ENCODE measurements at regions not wholly inside any gene's neighbourhood (a gene's known extent, or its start where the extent isn't known, plus 50 kb on each side); places are given as distances from the start of the nearest gene placed in this dataset.

- no peak for TF ChIP-seq EP300 (IDR thresholded peaks at IDR 0.05; ENCODE audit: borderline replicate concordance)
Measured at GRCh38 chr5:180438785-180439780, 55.1 kb upstream of the CNOT6 start.

GRCh38 chr5:180439911-180440769, 54.0 kb upstream of the CNOT6 start:
- no peak for TF ChIP-seq CEBPB (IDR thresholded peaks at IDR 0.05)
- TF ChIP-seq EGR1 (IDR thresholded peaks at IDR 0.05), result no peak
- TF ChIP-seq TEAD4 (IDR thresholded peaks at IDR 0.05), result no peak
- TF ChIP-seq REST (IDR thresholded peaks at IDR 0.05; ENCODE audit: low read depth), result no peak
- TF ChIP-seq CREB1 (IDR thresholded peaks at IDR 0.05; ENCODE audit: low read depth), result no peak
- TF ChIP-seq RAD21 (IDR thresholded peaks at IDR 0.05; ENCODE audit: low read depth), result no peak
- no peak for TF ChIP-seq ZBTB7A (IDR thresholded peaks at IDR 0.05; ENCODE audit: low read depth)
- no peak for TF ChIP-seq TAF1 (IDR thresholded peaks at IDR 0.05; ENCODE audit: low read depth)
- no peak for TF ChIP-seq YY1 (IDR thresholded peaks at IDR 0.05; ENCODE audit: low read depth)
- no peak for TF ChIP-seq FOXM1 (IDR thresholded peaks at IDR 0.05; ENCODE audit: borderline replicate concordance, low read depth)
- no peak for TF ChIP-seq TCF12 (IDR thresholded peaks at IDR 0.05; ENCODE audit: low read depth)
- no peak for TF ChIP-seq EP300 (IDR thresholded peaks at IDR 0.05; ENCODE audit: borderline replicate concordance)
- no peak for TF ChIP-seq NFIC (IDR thresholded peaks at IDR 0.05)
- TF ChIP-seq USF1 (IDR thresholded peaks at IDR 0.05), result no peak
- no peak for TF ChIP-seq MAX (IDR thresholded peaks at IDR 0.05)

GRCh38 chr5:180441564-180442051, 52.6 kb upstream of the CNOT6 start:
- TF ChIP-seq TAF1 (IDR thresholded peaks at IDR 0.05; ENCODE audit: low read depth) (no peak), TCF12 (IDR thresholded peaks at IDR 0.05; ENCODE audit: low read depth) (no peak), TEAD4 (IDR thresholded peaks at IDR 0.05) (no peak), YY1 (IDR thresholded peaks at IDR 0.05; ENCODE audit: low read depth) (no peak), USF1 (IDR thresholded peaks at IDR 0.05) (no peak), FOXM1 (IDR thresholded peaks at IDR 0.05; ENCODE audit: borderline replicate concordance, low read depth) (no peak), CEBPB (IDR thresholded peaks at IDR 0.05) (peak; percentile 87), NFIC (IDR thresholded peaks at IDR 0.05) (0 out of 2 replicates have a peak, but pooled peaks have one; percentile 14), REST (IDR thresholded peaks at IDR 0.05; ENCODE audit: low read depth) (no peak), EP300 (IDR thresholded peaks at IDR 0.05; ENCODE audit: borderline replicate concordance) (no peak), CREB1 (IDR thresholded peaks at IDR 0.05; ENCODE audit: low read depth) (no peak), MAX (IDR thresholded peaks at IDR 0.05) (0 out of 2 replicates have a peak, but pooled peaks have one; percentile 40), RAD21 (IDR thresholded peaks at IDR 0.05; ENCODE audit: low read depth) (no peak)
